ENCODE measurements at regions not wholly inside any gene's neighbourhood (a gene's known extent, or its start where the extent isn't known, plus 50 kb on each side); places are given as distances from the start of the nearest gene placed in this dataset.

- H3K27me3 Mint-ChIP-seq (ENCODE audit: insufficient read depth, low read depth): peaks cover 45% of the 10 kb centered on the region
- no peaks in the 10 kb centered on the region for H3K79me2 ChIP-seq (ENCODE audit: low read depth)
These were observed 50.9 kb downstream of the ANXA2R start for GRCh38 chr5:42989190-42989589.

GRCh38 chr5:42988568-42988967, 51.6 kb downstream of the ANXA2R start:
- no peaks in the 10 kb centered on the region for H4K20me1 ChIP-seq (ENCODE audit: low read depth)
- H3K27me3 ChIP-seq: peaks cover 72% of the 10 kb centered on the region
- Mint-ChIP-seq H3K4me3 (no peak overlapping the region), H3K4me1 (peaks cover 12% of the 10 kb centered on the region), H3K36me3 (no peaks in the 10 kb centered on the region), H3K9me3 (peaks cover 20% of the 10 kb centered on the region), H3K27me3 (ENCODE audit: insufficient read depth, low read depth) (peaks cover 39% of the 10 kb centered on the region), H3K27ac (no peak overlapping the region)
- DNase-seq (ENCODE audit: low spot score): no peak
- H3K4me1 ChIP-seq: no peaks in the 10 kb centered on the region
- no peak overlapping the region for H3K4me2 ChIP-seq
- H3K4me3 ChIP-seq: no peak overlapping the region
- peaks cover 6% of the 10 kb centered on the region for H3K9me3 ChIP-seq (ENCODE audit: low read depth)
- H3K36me3 ChIP-seq: no peaks in the 10 kb centered on the region
- no peak overlapping the region for H3K9ac ChIP-seq
- TF ChIP-seq EZH2 (IDR thresholded peaks at IDR 0.05) (no peak), CTCF (IDR thresholded peaks at IDR 0.05) (no peak), EZH2phosphoT487 (IDR thresholded peaks at IDR 0.05) (no peak)
- no peaks in the 10 kb centered on the region for H3K79me2 ChIP-seq (ENCODE audit: low read depth)
- peaks cover 21% of the 10 kb centered on the region for H3F3A ChIP-seq (ENCODE audit: low read depth)
- H2AFZ ChIP-seq (replicated peaks): no peak overlapping the region
- no peak overlapping the region for H3K27ac ChIP-seq

More at GRCh38 chr5:42989190-42989589, 50.9 kb downstream of the ANXA2R start:
- Histone ChIP-seq H4K20me1 (ENCODE audit: low read depth) (peaks cover 5% of the 10 kb centered on the region), H3K4me1 (no peaks in the 10 kb centered on the region), H3K4me3 (no peak overlapping the region), H3K27ac (no peak overlapping the region), H3K9me3 (ENCODE audit: low read depth) (peaks cover 6% of the 10 kb centered on the region), H3K9ac (no peak overlapping the region), H2AFZ (replicated peaks) (no peak overlapping the region), H3K36me3 (no peaks in the 10 kb centered on the region), H3K27me3 (peaks cover 78% of the 10 kb centered on the region), H3K4me2 (no peak overlapping the region), H3F3A (ENCODE audit: low read depth) (peaks cover 21% of the 10 kb centered on the region)
- no peak overlapping the region for H3K27ac Mint-ChIP-seq
- peaks cover 14% of the 10 kb centered on the region for H3K4me1 Mint-ChIP-seq
- H3K9me3 Mint-ChIP-seq: peaks cover 20% of the 10 kb centered on the region
- no peak overlapping the region for H3K4me3 Mint-ChIP-seq
- no peak for TF ChIP-seq CTCF (IDR thresholded peaks at IDR 0.05)
- TF ChIP-seq EZH2phosphoT487 (IDR thresholded peaks at IDR 0.05): no peak
- TF ChIP-seq EZH2 (IDR thresholded peaks at IDR 0.05): no peak
- no peaks in the 10 kb centered on the region for H3K36me3 Mint-ChIP-seq
- DNase-seq (ENCODE audit: low spot score): no peak

- Histone ChIP-seq H3K27me3 (peaks cover 40% of the 10 kb centered on the region), H3K79me2 (ENCODE audit: low read depth) (no peaks in the 10 kb centered on the region), H2AFZ (replicated peaks) (no peak overlapping the region), H3K4me3 (no peak overlapping the region), H3F3A (ENCODE audit: low read depth) (peaks cover 12% of the 10 kb centered on the region), H4K20me1 (ENCODE audit: low read depth) (no peaks in the 10 kb centered on the region), H3K4me1 (peaks cover 9% of the 10 kb centered on the region), H3K36me3 (no peaks in the 10 kb centered on the region), H3K4me2 (no peak overlapping the region), H3K9me3 (ENCODE audit: low read depth) (peaks cover 6% of the 10 kb centered on the region), H3K27ac (no peak overlapping the region), H3K9ac (no peak overlapping the region)
- Mint-ChIP-seq H3K4me3 (no peak overlapping the region), H3K36me3 (no peaks in the 10 kb centered on the region), H3K27ac (no peak overlapping the region), H3K27me3 (ENCODE audit: insufficient read depth, low read depth) (peaks cover 12% of the 10 kb centered on the region), H3K9me3 (peaks cover 15% of the 10 kb centered on the region), H3K4me1 (no peaks in the 10 kb centered on the region)
- DNase-seq (ENCODE audit: low spot score): no peak
- no peak for TF ChIP-seq EZH2phosphoT487 (IDR thresholded peaks at IDR 0.05)
- no peak for TF ChIP-seq EZH2 (IDR thresholded peaks at IDR 0.05)
- TF ChIP-seq CTCF (IDR thresholded peaks at IDR 0.05): no peak
These were observed 54.7 kb downstream of the ANXA2R start for GRCh38 chr5:42985129-42986037.
